ENCODE measurements at regions not wholly inside any gene's neighbourhood (a gene's known extent, or its start where the extent isn't known, plus 50 kb on each side); places are given as distances from the start of the nearest gene placed in this dataset.

DNA sequence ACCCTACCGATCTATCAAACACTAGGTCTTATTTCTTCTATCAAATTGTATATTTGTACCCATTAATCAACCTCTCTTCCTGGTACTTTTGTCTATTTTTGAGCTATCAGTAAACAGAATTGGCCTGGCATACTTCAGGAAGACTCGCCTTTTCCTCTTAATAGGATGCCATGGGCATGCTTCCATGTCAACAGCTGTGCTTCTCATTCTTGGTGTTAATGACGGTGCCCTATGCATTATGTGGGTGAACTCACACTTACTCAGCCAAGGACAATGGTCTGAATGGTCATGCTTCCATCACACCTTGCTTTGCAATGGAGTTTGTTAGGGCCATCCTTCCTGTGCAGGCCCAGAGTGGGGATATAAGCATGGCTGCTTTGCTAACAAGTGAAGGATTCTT, 521.8 kb downstream of the MIAT start:
- H3K9me3 Mint-ChIP-seq (ENCODE audit: insufficient read depth), result no peaks in the 10 kb centered on the region
- WGBS (ENCODE audit: insufficient coverage), result 95% methylated on average over 2 of the region's 3 CpGs
- TF ChIP-seq, protein P1, sequence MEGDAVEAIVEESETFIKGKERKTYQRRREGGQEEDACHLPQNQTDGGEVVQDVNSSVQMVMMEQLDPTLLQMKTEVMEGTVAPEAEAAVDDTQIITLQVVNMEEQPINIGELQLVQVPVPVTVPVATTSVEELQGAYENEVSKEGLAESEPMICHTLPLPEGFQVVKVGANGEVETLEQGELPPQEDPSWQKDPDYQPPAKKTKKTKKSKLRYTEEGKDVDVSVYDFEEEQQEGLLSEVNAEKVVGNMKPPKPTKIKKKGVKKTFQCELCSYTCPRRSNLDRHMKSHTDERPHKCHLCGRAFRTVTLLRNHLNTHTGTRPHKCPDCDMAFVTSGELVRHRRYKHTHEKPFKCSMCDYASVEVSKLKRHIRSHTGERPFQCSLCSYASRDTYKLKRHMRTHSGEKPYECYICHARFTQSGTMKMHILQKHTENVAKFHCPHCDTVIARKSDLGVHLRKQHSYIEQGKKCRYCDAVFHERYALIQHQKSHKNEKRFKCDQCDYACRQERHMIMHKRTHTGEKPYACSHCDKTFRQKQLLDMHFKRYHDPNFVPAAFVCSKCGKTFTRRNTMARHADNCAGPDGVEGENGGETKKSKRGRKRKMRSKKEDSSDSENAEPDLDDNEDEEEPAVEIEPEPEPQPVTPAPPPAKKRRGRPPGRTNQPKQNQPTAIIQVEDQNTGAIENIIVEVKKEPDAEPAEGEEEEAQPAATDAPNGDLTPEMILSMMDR (IDR thresholded peaks at IDR 0.05), result no peak
- TF ChIP-seq EZH2 (IDR thresholded peaks at IDR 0.05; ENCODE audit: borderline replicate concordance, insufficient read depth, low read depth, low read length, poor library complexity, severe bottlenecking), result no peak
- peaks cover 8% of the 10 kb centered on the region for H3K27me3 Mint-ChIP-seq
- ChIA-PET CTCF (no interaction called here), POLR2A (no interaction called here)
- H4K20me1 ChIP-seq (ENCODE audit: control insufficient read depth, insufficient read depth, low read length, poor library complexity, severe bottlenecking), result no peaks in the 10 kb centered on the region
- no peak overlapping the region for H3K27ac Mint-ChIP-seq
- H3K4me2 ChIP-seq (replicated peaks; ENCODE audit: low read depth, low read length, poor library complexity, severe bottlenecking), result no peak overlapping the region
- no peaks in the 10 kb centered on the region for H3K36me3 ChIP-seq (replicated peaks in 1 of 2; ENCODE audit: control extremely low read depth in 1 of 2, control insufficient read depth in 1 of 2, extremely low read depth in 1 of 2, insufficient read depth in 2 of 2, low read length in 1 of 2)
- no peaks in the 10 kb centered on the region for H3K4me1 ChIP-seq (ENCODE audit: control insufficient read depth in 2 of 2, insufficient read depth in 2 of 2, low read length in 2 of 2)
- DNase-seq, result no peak
- no peaks in the 10 kb centered on the region for H3K4me1 Mint-ChIP-seq
- no peaks in the 10 kb centered on the region for H3K9me3 ChIP-seq (ENCODE audit: control extremely low read depth in 1 of 3, control insufficient read depth in 2 of 3, insufficient read depth in 1 of 3, low read length in 2 of 3)
- H3K9ac ChIP-seq (ENCODE audit: low read length), result no peak overlapping the region
- no peak overlapping the region for H2AFZ ChIP-seq (ENCODE audit: insufficient read depth, low read depth, low read length, poor library complexity, severe bottlenecking)
- intact Hi-C loops (cut with micrococcal nuclease), result no loop called here
- H3K4me3 ChIP-seq (ENCODE audit: control extremely low read depth in 1 of 5, extremely low read depth in 1 of 5, insufficient read depth in 1 of 5, low read depth in 2 of 5, low read length in 4 of 5), result no peak overlapping the region
- H3K79me2 ChIP-seq (ENCODE audit: control insufficient read depth, insufficient read depth, low read length), result no peaks in the 10 kb centered on the region
- no peak for ATAC-seq (ENCODE audit: low read depth)
- peaks cover 0 to 4% (median 0%) of the 10 kb centered on the region in 4 experiments for H3K27me3 ChIP-seq (replicated peaks in 1 of 4; ENCODE audit: control extremely low read depth in 1 of 4, control insufficient read depth in 3 of 4, insufficient read depth in 4 of 4, low read length in 3 of 4)
- no peak overlapping the region for H3K4me3 Mint-ChIP-seq
- no peak overlapping the region for H3K27ac ChIP-seq (ENCODE audit: low read length in 2 of 2)

DNA sequence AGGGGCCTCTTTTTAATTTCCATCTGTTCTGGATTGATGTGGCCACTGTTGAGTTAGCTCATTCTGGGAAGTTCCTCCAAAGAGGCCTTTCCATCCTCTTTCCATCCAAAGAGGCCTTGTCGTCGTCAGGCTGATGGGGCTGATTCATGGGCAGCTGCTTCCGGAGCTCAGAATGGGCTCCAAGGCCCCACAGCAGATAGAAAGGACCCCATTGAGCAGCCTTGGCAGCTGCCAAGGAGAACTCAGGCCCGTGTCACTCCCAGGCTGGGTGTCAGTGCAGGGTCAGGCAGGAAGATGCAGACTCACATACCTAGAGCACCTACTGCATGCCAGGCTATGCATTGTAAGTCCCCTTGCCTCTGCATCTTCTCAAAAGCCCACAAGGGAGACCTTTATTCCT, 524.1 kb downstream of the MIAT start:
- no peaks in the 10 kb centered on the region for H3K36me3 ChIP-seq (replicated peaks in 1 of 2; ENCODE audit: control extremely low read depth in 1 of 2, control insufficient read depth in 1 of 2, extremely low read depth in 1 of 2, insufficient read depth in 2 of 2, low read length in 1 of 2)
- H3K79me2 ChIP-seq (ENCODE audit: control insufficient read depth, insufficient read depth, low read length), result no peaks in the 10 kb centered on the region
- H3K27ac ChIP-seq (ENCODE audit: low read length in 2 of 2), result no peak overlapping the region
- no peaks in the 10 kb centered on the region for H3K27me3 ChIP-seq (replicated peaks in 1 of 4; ENCODE audit: control extremely low read depth in 1 of 4, control insufficient read depth in 3 of 4, insufficient read depth in 4 of 4, low read length in 3 of 4)
- H3K4me2 ChIP-seq (replicated peaks; ENCODE audit: low read depth, low read length, poor library complexity, severe bottlenecking), result no peak overlapping the region
- intact Hi-C loops (cut with micrococcal nuclease), result no loop called here
- TF ChIP-seq, protein P1 (IDR thresholded peaks at IDR 0.05), result no peak
- TF ChIP-seq EZH2 (IDR thresholded peaks at IDR 0.05; ENCODE audit: borderline replicate concordance, insufficient read depth, low read depth, low read length, poor library complexity, severe bottlenecking), result no peak
- ATAC-seq (ENCODE audit: low read depth), result no peak
- no peak overlapping the region for H2AFZ ChIP-seq (ENCODE audit: insufficient read depth, low read depth, low read length, poor library complexity, severe bottlenecking)
- no peaks in the 10 kb centered on the region for H3K9me3 ChIP-seq (ENCODE audit: control extremely low read depth in 1 of 3, control insufficient read depth in 2 of 3, insufficient read depth in 1 of 3, low read length in 2 of 3)
- H3K4me1 ChIP-seq (ENCODE audit: control insufficient read depth in 2 of 2, insufficient read depth in 2 of 2, low read length in 2 of 2), result no peaks in the 10 kb centered on the region
- H3K9me3 Mint-ChIP-seq (ENCODE audit: insufficient read depth), result no peaks in the 10 kb centered on the region
- no peak for DNase-seq
- no peak overlapping the region for H3K4me3 ChIP-seq (ENCODE audit: control extremely low read depth in 1 of 5, extremely low read depth in 1 of 5, insufficient read depth in 1 of 5, low read depth in 2 of 5, low read length in 4 of 5)
- CTCF ChIA-PET, result no interaction called here
- 91% methylated on average over 4 of the region's 4 CpGs for WGBS (ENCODE audit: insufficient coverage)
- POLR2A ChIA-PET, result no interaction called here
- no peaks in the 10 kb centered on the region for H4K20me1 ChIP-seq (ENCODE audit: control insufficient read depth, insufficient read depth, low read length, poor library complexity, severe bottlenecking)
- peaks cover under 1% of the 10 kb centered on the region for H3K27me3 Mint-ChIP-seq
- H3K4me3 Mint-ChIP-seq, result no peak overlapping the region
- no peaks in the 10 kb centered on the region for H3K4me1 Mint-ChIP-seq
- no peak overlapping the region for H3K9ac ChIP-seq (ENCODE audit: low read length)
- H3K27ac Mint-ChIP-seq, result no peak overlapping the region
